Mesendoderm (in vitro differentiated cells): ENCODE measurements at regions not wholly inside any gene's neighbourhood (a gene's known extent, or its start where the extent isn't known, plus 50 kb on each side); places are given as distances from the start of the nearest gene placed in this dataset.

Experiments used
- DNase-seq: peaks from one replicate; pipeline ENCODE4 v3.0.0; 2013
- H2AK5ac ChIP-seq: 2 replicates; pipeline ENCODE4 v1.6.1; 2013; ENCODE audit warnings: low read length, inconsistent platforms
- H2BK120ac ChIP-seq: 2 replicates; pipeline ENCODE4 v1.6.1; 2013; ENCODE audit warnings: low read depth, mild to moderate bottlenecking, low read length, moderate library complexity, mixed read lengths
- H2BK15ac ChIP-seq: replicated peaks from 2 replicates; pipeline ENCODE4 v1.6.1; 2013; ENCODE audit warnings: low read depth, mild to moderate bottlenecking, moderate library complexity
- H2BK5ac ChIP-seq: 2 replicates; pipeline ENCODE4 v1.6.1; 2013; ENCODE audit warnings: low read length, inconsistent platforms
- H3K18ac ChIP-seq: 2 replicates; pipeline ENCODE4 v1.6.1; 2013; ENCODE audit warnings: mild to moderate bottlenecking, low read length, mixed read lengths
- H3K23ac ChIP-seq: one replicate; pipeline ENCODE4 v1.6.1; 2013; ENCODE audit warnings: low read length
- H3K27ac ChIP-seq: 2 replicates; pipeline ENCODE4 v1.5.1; 2013; ENCODE audit warnings: low read depth, mild to moderate bottlenecking, inconsistent platforms, low read length, moderate library complexity
- H3K27me3 ChIP-seq: 2 replicates; pipeline ENCODE4 v1.6.1; 2013; ENCODE audit warnings: low read length, control low read depth, mild to moderate bottlenecking, inconsistent platforms; ENCODE audit not compliant: insufficient read depth, poor library complexity
- H3K36me3 ChIP-seq: 2 replicates; pipeline ENCODE4 v1.6.1; 2013; ENCODE audit warnings: low read length, inconsistent platforms; ENCODE audit not compliant: control insufficient read depth, insufficient read depth
- H3K4ac ChIP-seq: one replicate; pipeline ENCODE4 v1.6.1; 2013; ENCODE audit warnings: low read depth, mild to moderate bottlenecking, low read length, moderate library complexity
- H3K4me1 ChIP-seq: 2 replicates; pipeline ENCODE4 v1.6.1; 2013; ENCODE audit warnings: low read depth, low read length, inconsistent platforms; ENCODE audit not compliant: control insufficient read depth
- H3K4me2 ChIP-seq: 2 replicates; pipeline ENCODE4 v1.6.1; 2013; ENCODE audit warnings: low read length
- H3K4me3 ChIP-seq: 2 replicates; pipeline ENCODE4 v1.5.1; 2013; ENCODE audit warnings: mild to moderate bottlenecking, low read length
- H3K56ac ChIP-seq: one replicate; pipeline ENCODE4 v1.6.1; 2013; ENCODE audit warnings: low read length
- H3K79me1 ChIP-seq: 2 replicates; pipeline ENCODE4 v1.6.1; 2013; ENCODE audit warnings: low read length, inconsistent platforms
- H3K79me2 ChIP-seq: 2 replicates; pipeline ENCODE4 v1.6.1; 2013; ENCODE audit warnings: mild to moderate bottlenecking, low read length; ENCODE audit not compliant: control insufficient read depth, insufficient read depth
- H3K9ac ChIP-seq: 2 replicates; pipeline ENCODE4 v1.6.1; 2013; ENCODE audit warnings: low read length, inconsistent platforms
- H4K5ac ChIP-seq: one replicate; pipeline ENCODE4 v1.6.1; 2013; ENCODE audit warnings: low read length
- H4K8ac ChIP-seq: one replicate; pipeline ENCODE4 v1.6.1; 2013; ENCODE audit warnings: low read depth, mild to moderate bottlenecking, control low read depth, low read length, moderate library complexity
- WGBS: extraction: QIAGEN DNeasy Blood & Tissue Kit; methylation state at CpG from one replicate; pipeline ENCODE4 v1.1.7; 2013; ENCODE audit warnings: low lambda C conversion rate, missing lambda C conversion rate; ENCODE audit not compliant: insufficient coverage; ENCODE audit errors: extremely low coverage; 5-methylcytosine and 5-hydroxymethylcytosine counted together

DNA sequence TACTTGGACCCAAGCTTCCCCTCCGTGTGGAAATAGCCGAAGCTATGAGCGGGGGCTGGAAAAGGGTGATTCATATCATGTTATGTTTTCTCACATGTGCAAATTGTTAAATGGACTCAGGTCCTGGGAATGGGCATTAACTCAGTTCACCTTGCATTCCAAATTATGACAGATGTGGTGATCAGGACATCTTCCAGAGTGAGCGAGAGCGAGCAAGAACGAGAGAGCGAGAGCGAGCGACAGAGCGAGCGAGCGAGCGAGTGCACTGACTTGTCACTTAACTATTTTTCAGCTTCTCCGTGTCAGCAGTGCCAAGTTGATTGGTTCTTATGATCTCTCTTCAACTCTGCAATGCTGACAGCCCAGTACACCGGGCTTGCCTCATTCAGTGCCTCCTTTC lies 437.4 kb upstream of the NRSN1 start:
- Histone ChIP-seq H3K56ac (no peak overlapping the region), H3K4me3 (no peak overlapping the region)
- WGBS: no CpG with 5 or more reads among the region's 15 CpGs

DNA sequence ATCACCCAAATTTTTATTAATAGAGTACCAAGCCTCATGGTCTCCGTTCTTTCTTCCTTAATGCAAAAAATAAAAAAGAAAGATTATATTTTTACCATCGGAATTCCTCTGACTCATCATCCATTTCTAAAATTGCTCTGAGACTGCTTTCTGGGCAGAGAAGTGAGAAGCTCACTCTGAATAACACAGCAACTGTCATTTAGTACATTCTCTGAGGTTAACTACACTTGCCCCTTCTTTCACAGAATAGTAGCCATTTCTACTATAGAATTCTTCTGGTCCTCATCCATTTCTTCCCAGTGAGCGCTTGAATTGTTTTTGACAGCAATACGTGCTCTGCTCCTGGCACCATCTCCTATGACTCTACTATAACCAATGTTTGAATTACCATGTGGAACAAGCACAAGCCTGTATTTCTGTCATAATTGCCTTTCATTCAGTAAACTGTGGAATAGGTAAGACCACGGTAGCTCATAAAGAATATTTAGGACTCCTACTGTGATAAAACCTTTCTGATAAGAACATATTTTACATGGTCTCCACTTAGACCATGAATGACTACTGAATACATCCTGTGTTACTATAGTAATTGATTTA lies 435.5 kb upstream of the NRSN1 start:
- no peak overlapping the region for H2AK5ac ChIP-seq
- no peaks in the 10 kb centered on the region for H3K79me2 ChIP-seq
- no peaks in the 10 kb centered on the region for H3K79me1 ChIP-seq
- H3K4ac ChIP-seq: no peak overlapping the region
- H4K8ac ChIP-seq: no peak overlapping the region
- H3K36me3 ChIP-seq: no peaks in the 10 kb centered on the region
- no peaks in the 10 kb centered on the region for H3K27me3 ChIP-seq
- DNase-seq: no peak
- WGBS: no CpG with 5 or more reads among the region's 5 CpGs
- no peak overlapping the region for H3K56ac ChIP-seq
- no peak overlapping the region for H4K5ac ChIP-seq
- no peak overlapping the region for H2BK5ac ChIP-seq
- no peak overlapping the region for H2BK15ac ChIP-seq
- H3K4me1 ChIP-seq: no peaks in the 10 kb centered on the region
- no peak overlapping the region for H3K9ac ChIP-seq
- no peak overlapping the region for H2BK120ac ChIP-seq
- H3K27ac ChIP-seq: no peak overlapping the region
- no peak overlapping the region for H3K18ac ChIP-seq
- no peak overlapping the region for H3K4me3 ChIP-seq
- no peak overlapping the region for H3K4me2 ChIP-seq
- H3K23ac ChIP-seq: no peak overlapping the region

More for the DNA sequence above, 437.4 kb upstream of the NRSN1 start:
- no peak for DNase-seq
- no peaks in the 10 kb centered on the region for H3K27me3 ChIP-seq
- no peak overlapping the region for H3K9ac ChIP-seq
- no peaks in the 10 kb centered on the region for H3K79me1 ChIP-seq
- no peaks in the 10 kb centered on the region for H3K36me3 ChIP-seq
- H2BK15ac ChIP-seq: no peak overlapping the region
- H3K4me2 ChIP-seq: no peak overlapping the region
- no peak overlapping the region for H3K4ac ChIP-seq
- H2BK5ac ChIP-seq: no peak overlapping the region
- H3K23ac ChIP-seq: no peak overlapping the region
- H2BK120ac ChIP-seq: no peak overlapping the region
- H3K27ac ChIP-seq: no peak overlapping the region
- no peak overlapping the region for H2AK5ac ChIP-seq
- no peak overlapping the region for H4K8ac ChIP-seq
- no peaks in the 10 kb centered on the region for H3K4me1 ChIP-seq
- H3K18ac ChIP-seq: no peak overlapping the region
- H4K5ac ChIP-seq: no peak overlapping the region
- H3K79me2 ChIP-seq: no peaks in the 10 kb centered on the region

DNA sequence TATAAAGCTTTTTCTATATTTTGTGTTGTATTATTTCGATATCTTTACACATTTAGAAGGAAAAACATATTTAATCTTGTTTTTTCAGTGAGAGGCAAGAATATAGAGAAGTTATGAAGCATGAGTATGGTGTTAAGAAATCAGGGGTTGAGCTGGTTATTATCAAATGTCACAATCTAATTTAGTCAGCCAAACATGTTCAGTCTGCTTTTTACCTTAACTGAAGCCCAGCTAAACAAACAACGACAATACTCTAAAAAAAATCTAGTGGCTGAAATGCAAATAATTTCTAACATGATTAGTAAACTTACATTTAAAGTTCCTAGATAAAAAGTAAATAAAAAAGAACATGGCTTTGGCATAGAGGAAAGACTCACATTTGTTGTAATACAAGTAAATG lies 433.8 kb upstream of the NRSN1 start:
- no peak overlapping the region for H4K5ac ChIP-seq
- no peaks in the 10 kb centered on the region for H3K79me1 ChIP-seq
- H3K27me3 ChIP-seq: no peaks in the 10 kb centered on the region
- H2BK15ac ChIP-seq: no peak overlapping the region
- H3K4me1 ChIP-seq: no peaks in the 10 kb centered on the region
- no peaks in the 10 kb centered on the region for H3K79me2 ChIP-seq
- no peak overlapping the region for H3K56ac ChIP-seq
- H3K18ac ChIP-seq: no peak overlapping the region
- no peak overlapping the region for H3K27ac ChIP-seq
- no peaks in the 10 kb centered on the region for H3K36me3 ChIP-seq
- no peak overlapping the region for H3K4ac ChIP-seq
- H2BK120ac ChIP-seq: no peak overlapping the region
- WGBS: no CpG with 5 or more reads among the region's 2 CpGs
- no peak overlapping the region for H2AK5ac ChIP-seq
- H2BK5ac ChIP-seq: no peak overlapping the region
- no peak overlapping the region for H4K8ac ChIP-seq
- no peak for DNase-seq
- no peak overlapping the region for H3K23ac ChIP-seq
- no peak overlapping the region for H3K4me3 ChIP-seq
- H3K4me2 ChIP-seq: no peak overlapping the region
- H3K9ac ChIP-seq: no peak overlapping the region

DNA sequence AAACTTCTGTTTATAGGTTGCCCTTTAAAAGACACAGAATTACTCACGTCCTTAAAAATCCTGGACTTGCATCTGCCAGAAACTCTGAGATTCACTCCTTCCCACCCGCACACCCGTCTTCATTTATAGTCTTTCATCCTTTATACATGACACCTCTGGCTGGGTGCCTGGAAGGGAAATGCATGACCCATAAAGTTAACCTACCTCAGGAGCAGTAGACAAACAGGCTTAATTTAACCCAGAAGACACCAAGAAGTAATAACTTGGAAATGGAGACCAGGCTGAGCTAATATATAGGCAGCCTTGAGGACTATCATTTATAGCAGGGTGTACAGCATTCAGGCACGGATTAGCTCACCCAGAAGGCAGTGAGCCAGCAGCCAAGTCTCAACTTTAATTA lies 429.0 kb upstream of the NRSN1 start:
- H3K79me2 ChIP-seq: no peaks in the 10 kb centered on the region
- H2BK15ac ChIP-seq: no peak overlapping the region
- no peak overlapping the region for H2BK5ac ChIP-seq
- no peak overlapping the region for H3K27ac ChIP-seq
- no peak overlapping the region for H2AK5ac ChIP-seq
- no peaks in the 10 kb centered on the region for H3K36me3 ChIP-seq
- no CpG with 5 or more reads among the region's 4 CpGs for WGBS
- no peak overlapping the region for H3K4me2 ChIP-seq
- H4K5ac ChIP-seq: no peak overlapping the region
- H3K79me1 ChIP-seq: no peaks in the 10 kb centered on the region
- H3K18ac ChIP-seq: no peak overlapping the region
- no peak overlapping the region for H3K9ac ChIP-seq
- H3K4me1 ChIP-seq: no peaks in the 10 kb centered on the region
- no peak overlapping the region for H3K23ac ChIP-seq
- H4K8ac ChIP-seq: no peak overlapping the region
- DNase-seq: no peak
- no peak overlapping the region for H2BK120ac ChIP-seq
- H3K27me3 ChIP-seq: no peaks in the 10 kb centered on the region
- no peak overlapping the region for H3K4ac ChIP-seq
- no peak overlapping the region for H3K4me3 ChIP-seq
- H3K56ac ChIP-seq: no peak overlapping the region

DNA sequence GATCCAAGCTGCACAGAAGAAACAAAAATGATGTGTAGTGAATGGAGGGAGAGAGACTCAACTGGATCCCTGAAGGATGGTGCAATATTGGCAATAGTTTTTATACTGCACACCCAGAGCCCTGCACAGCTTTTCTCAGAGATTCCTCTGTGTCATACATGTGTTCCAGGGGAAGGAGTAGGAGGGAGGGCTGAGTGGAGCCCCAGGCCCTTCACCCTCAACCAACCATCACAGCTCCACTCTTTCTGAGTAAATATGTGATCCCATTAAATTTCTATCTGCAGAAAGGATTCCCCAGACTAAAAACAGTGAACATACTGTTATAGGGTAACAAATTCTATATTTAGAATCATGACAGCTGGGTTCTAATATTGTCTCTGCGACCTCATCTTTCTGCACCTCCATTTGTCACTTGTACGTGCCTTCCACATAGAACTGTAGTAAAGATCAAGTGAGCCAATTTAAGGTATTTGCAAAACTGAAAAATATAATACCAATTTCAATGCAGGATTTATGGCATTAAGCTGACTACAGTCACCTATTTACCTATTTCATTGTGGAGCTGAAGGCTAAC lies 421.4 kb upstream of the NRSN1 start:
- Histone ChIP-seq H3K4ac (no peak overlapping the region), H3K27ac (no peak overlapping the region), H2BK5ac (no peak overlapping the region), H3K4me2 (no peak overlapping the region), H3K4me3 (no peak overlapping the region), H3K27me3 (no peaks in the 10 kb centered on the region), H2BK120ac (no peak overlapping the region), H4K8ac (no peak overlapping the region), H3K18ac (no peak overlapping the region), H3K79me1 (no peaks in the 10 kb centered on the region), H3K56ac (no peak overlapping the region), H3K4me1 (no peaks in the 10 kb centered on the region), H3K79me2 (no peaks in the 10 kb centered on the region), H2BK15ac (no peak overlapping the region), H3K36me3 (no peaks in the 10 kb centered on the region), H2AK5ac (no peak overlapping the region), H3K23ac (no peak overlapping the region), H4K5ac (no peak overlapping the region), H3K9ac (no peak overlapping the region)
- DNase-seq: no peak
- no CpG with 5 or more reads among the region's 2 CpGs for WGBS

DNA sequence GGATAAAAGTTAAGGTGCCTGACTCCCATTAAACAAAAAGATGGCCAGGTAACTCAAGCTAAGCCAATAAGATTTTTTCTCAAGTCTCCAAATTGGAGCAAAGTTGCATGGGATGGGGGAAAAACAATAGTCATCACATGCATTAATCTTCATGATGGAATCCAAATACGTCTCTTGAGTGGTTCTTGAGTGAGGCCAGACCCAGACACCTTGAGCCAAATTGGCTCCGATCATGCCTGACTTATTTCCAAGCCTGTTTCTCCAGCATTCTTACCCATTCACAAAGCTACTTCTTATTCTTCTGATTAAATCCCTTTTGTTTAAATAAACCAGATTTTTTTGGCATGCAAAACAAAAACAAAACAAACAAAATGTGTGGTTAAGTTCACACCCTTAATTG lies 420.3 kb upstream of the NRSN1 start:
- Histone ChIP-seq H2BK5ac (no peak overlapping the region), H3K4me2 (no peak overlapping the region), H3K27ac (no peak overlapping the region), H3K18ac (no peak overlapping the region), H2BK15ac (no peak overlapping the region), H3K4ac (no peak overlapping the region), H4K5ac (no peak overlapping the region), H3K4me3 (no peak overlapping the region), H2AK5ac (no peak overlapping the region), H3K27me3 (no peaks in the 10 kb centered on the region), H3K79me2 (no peaks in the 10 kb centered on the region), H3K4me1 (no peaks in the 10 kb centered on the region), H2BK120ac (no peak overlapping the region), H3K79me1 (no peaks in the 10 kb centered on the region), H3K36me3 (no peaks in the 10 kb centered on the region), H3K23ac (no peak overlapping the region), H4K8ac (no peak overlapping the region), H3K9ac (no peak overlapping the region), H3K56ac (no peak overlapping the region)
- WGBS: no CpG with 5 or more reads among the region's 2 CpGs
- DNase-seq: no peak
